Mononuclear cell (primary cell): ENCODE measurements at regions not wholly inside any gene's neighbourhood (a gene's known extent, or its start where the extent isn't known, plus 50 kb on each side); places are given as distances from the start of the nearest gene placed in this dataset.

Experiments used
- H3K27me3 ChIP-seq: 2 replicates; pipeline ENCODE4 v1.6.0; 2011; ENCODE audit warnings: low read length, control low read depth; ENCODE audit not compliant: insufficient read depth
- H3K4me1 ChIP-seq: 2 replicates; pipeline ENCODE4 v1.5.1; 2011; ENCODE audit warnings: mild to moderate bottlenecking, low read length, control low read depth; ENCODE audit not compliant: insufficient read depth
- H3K4me3 ChIP-seq: 2 replicates; pipeline ENCODE4 v1.5.1; 2011; ENCODE audit warnings: mild to moderate bottlenecking, low read length, moderate library complexity
- H3K9me3 ChIP-seq: 2 replicates; pipeline ENCODE4 v1.5.1; 2011; ENCODE audit warnings: low read depth, mild to moderate bottlenecking, control low read depth, low read length

DNA sequence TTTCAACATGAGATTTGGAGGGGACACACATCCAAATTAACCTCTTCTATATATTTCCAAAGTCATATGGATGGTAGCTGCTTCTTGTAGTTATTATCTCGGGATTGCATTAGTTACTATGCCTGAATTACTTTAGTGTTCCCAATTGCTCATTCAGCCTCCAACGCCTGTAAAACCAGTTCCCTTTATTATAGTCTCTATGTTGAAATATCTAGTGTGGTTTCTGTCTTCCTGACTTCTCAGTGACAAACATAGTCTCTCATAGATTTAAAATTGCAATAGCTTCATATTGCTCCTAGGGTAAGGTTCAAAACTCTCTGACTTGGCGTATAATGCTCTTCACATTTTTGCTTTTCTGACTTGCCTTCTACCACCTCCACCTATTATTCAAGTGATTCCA is 366.4 kb downstream of the CASP12 start:
- no peaks in the 10 kb centered on the region for H3K27me3 ChIP-seq
- H3K9me3 ChIP-seq: no peaks in the 10 kb centered on the region

DNA sequence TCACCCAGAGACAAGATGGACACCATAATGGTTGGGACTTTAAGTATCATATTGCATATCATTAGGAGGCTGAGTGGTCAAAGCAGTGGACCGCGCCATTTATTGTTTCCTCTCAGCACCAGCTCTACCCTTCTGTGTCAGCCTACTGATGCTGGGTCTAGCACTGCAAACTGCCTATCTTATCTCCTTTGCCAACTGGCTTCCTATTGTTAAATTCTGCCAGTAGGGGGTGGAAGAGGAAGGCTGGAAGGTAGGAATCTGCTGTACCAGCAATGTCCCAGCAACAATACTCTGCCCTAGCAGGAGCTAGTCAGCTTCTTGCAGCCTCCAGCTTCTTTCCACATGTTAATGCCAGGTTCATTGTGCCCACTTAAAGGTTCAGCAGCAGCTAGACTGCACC is 367.1 kb upstream of the PDGFD start:
- peaks cover 5% of the 10 kb centered on the region for H3K4me1 ChIP-seq
- H3K27me3 ChIP-seq: no peaks in the 10 kb centered on the region
- H3K9me3 ChIP-seq: no peaks in the 10 kb centered on the region
- H3K4me3 ChIP-seq: no peak overlapping the region

More for the DNA sequence above, 366.4 kb downstream of the CASP12 start:
- no peak overlapping the region for H3K4me3 ChIP-seq
- H3K4me1 ChIP-seq: peaks cover 5% of the 10 kb centered on the region

DNA sequence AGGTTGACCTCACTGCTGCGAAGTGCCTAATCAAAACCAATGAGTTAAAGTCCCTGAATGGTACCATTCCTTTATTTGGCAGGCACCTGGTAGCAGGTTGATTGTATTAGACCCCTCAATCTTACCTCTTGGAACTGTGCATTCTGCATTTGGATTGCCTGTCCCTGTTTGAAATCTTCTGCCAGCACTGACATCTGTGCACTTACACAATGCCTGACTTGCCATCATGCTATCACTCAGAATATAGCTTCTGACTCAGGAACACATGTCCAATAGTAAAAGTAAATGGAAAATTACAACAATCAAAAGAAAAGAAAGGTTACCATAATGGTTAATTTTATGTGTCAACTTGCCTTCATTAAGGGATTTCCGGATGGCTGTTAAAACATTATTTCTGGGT is 366.0 kb upstream of the PDGFD start:
- no peaks in the 10 kb centered on the region for H3K9me3 ChIP-seq
- H3K27me3 ChIP-seq: no peaks in the 10 kb centered on the region
- peaks cover 5% of the 10 kb centered on the region for H3K4me1 ChIP-seq
- H3K4me3 ChIP-seq: no peak overlapping the region

DNA sequence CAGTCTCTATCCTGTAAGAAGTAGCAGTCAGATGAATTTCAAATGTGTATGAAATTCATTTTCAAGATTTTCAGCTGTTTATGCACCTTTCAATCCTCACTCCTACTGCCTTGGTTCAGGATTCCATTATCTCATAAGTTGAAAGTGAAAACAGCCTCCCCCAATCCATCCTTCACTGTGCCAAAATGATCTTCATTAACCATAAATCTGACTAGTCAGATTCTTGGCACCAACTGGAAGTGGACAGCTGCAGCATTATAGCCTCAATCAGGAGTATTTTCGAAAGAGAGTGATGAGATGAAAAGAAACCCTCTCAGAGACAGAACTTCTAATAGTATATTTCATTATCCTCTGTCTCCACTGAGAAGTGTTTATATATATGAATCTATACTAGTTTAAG is 365.3 kb upstream of the PDGFD start:
- Histone ChIP-seq H3K27me3 (no peaks in the 10 kb centered on the region), H3K4me1 (peaks cover 5% of the 10 kb centered on the region), H3K4me3 (no peak overlapping the region), H3K9me3 (no peaks in the 10 kb centered on the region)

DNA sequence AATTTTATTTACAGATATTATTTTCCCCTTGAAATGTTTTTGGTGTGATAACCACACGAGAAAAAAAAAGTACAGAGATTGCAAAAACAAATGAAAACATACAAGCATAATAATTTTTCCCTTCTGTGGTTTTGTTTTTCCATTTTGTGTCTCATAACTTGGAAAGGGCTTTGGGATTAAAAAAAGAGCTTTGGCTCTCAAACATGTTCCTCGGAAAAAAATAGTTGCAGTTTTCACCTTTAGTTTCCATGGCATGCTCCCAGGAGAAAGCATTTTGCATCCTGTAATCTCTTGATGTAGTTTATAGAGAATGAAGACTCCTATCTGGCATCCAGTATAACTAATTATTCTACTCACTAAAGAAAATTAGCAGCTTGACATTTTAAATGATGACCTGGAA is 362.1 kb upstream of the PDGFD start:
- H3K4me3 ChIP-seq: no peak overlapping the region
- H3K27me3 ChIP-seq: no peaks in the 10 kb centered on the region
- no peaks in the 10 kb centered on the region for H3K4me1 ChIP-seq
- H3K9me3 ChIP-seq: no peaks in the 10 kb centered on the region

DNA sequence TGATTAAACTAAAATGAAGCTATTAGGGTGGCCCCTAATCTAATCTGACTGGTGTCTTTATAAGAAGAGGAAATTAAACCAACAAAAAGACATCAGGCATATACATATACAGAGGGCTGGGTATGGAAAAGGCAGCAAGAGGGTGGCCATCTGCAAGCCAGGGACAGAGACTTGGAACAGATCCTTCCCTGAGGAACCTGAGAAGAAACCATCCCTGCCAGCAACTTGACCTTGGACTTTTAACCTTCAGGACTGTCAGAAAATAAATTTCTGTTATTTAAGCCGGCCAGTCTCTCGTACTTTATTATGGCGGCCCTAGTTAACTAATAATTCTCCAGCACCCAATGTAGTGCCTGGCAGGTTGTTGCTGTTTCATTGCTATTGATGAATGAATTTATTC is 361.5 kb upstream of the PDGFD start:
- H3K4me1 ChIP-seq: no peaks in the 10 kb centered on the region
- H3K4me3 ChIP-seq: no peak overlapping the region
- no peaks in the 10 kb centered on the region for H3K27me3 ChIP-seq
- H3K9me3 ChIP-seq: no peaks in the 10 kb centered on the region

DNA sequence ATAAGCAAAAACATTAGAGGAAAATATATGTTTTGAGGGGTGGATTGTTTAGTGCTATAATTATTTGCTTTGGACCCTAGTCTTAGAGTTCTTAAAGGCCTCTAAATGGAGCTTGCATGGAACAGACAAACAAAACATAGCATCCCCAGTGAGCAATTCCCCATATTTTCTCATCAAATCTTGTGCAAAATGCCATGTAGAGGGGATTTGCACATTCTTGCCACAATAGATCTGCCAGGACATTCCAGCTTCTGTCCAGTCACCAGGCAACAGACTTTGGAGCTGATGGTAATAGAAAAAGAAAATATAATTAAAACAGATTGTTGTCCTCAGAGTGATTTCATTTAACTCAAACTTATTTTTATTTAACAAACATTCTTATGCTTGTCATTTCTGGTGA is 360.3 kb upstream of the PDGFD start:
- no peak overlapping the region for H3K4me3 ChIP-seq
- no peaks in the 10 kb centered on the region for H3K9me3 ChIP-seq
- H3K4me1 ChIP-seq: no peaks in the 10 kb centered on the region
- no peaks in the 10 kb centered on the region for H3K27me3 ChIP-seq

DNA sequence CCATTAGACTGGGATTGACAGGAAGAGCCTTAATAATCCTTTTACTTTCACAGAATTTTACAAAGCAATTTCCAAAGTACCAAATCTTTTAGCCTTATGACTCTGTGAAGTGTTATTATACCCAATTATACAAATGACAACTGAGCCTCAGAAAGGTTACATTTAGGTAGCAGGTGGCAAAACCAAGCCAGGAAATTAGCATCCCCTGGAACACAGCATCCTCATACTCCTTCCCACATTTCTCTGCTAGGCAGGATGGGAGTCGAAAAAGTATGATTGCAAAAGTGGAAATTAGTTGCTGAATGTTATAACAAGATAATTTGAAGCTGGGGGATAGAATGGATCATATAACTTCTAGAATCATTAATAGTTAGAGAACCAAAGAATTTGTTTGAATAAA is 359.7 kb upstream of the PDGFD start:
- H3K4me1 ChIP-seq: no peaks in the 10 kb centered on the region
- no peak overlapping the region for H3K4me3 ChIP-seq
- H3K9me3 ChIP-seq: no peaks in the 10 kb centered on the region
- no peaks in the 10 kb centered on the region for H3K27me3 ChIP-seq

DNA sequence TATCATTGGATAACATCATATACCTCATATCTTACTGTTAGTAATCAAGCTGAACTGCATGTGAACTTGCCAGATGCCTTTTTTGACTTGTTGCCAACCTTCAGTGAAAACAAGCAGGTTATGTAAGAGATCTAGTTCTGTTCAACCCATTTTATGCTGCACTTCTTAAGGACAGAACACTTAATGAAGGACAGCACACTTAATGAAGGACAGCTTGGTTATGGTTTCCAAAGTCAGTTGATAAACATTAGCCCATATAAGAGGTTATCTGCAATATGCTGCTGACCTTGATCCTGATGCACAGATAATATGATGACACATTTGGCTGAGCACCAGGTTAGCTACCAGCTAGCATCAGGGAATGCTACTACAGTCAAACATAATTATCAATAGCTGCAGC is 358.7 kb upstream of the PDGFD start:
- no peaks in the 10 kb centered on the region for H3K27me3 ChIP-seq
- H3K9me3 ChIP-seq: no peaks in the 10 kb centered on the region
- no peak overlapping the region for H3K4me3 ChIP-seq
- no peaks in the 10 kb centered on the region for H3K4me1 ChIP-seq

DNA sequence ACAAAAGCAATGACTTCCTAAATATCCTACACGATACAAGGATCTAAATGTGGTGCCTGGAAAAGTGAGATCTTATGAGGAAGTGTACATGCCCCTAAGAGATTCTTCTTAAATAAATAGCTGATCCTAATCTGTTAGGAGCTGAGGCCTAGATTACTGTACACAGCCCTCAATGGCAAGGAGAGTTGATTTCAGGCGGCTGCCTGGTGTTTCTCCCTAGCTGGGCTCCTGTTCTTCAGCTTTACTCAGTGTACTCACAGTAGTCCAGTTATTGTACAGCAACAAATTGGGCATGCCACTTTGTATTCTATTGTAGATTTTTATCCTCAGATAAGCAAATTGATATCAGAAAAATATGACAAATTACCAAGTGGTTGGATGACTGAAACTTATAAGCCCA is 358.2 kb upstream of the PDGFD start:
- no peaks in the 10 kb centered on the region for H3K27me3 ChIP-seq
- no peaks in the 10 kb centered on the region for H3K9me3 ChIP-seq
- no peaks in the 10 kb centered on the region for H3K4me1 ChIP-seq
- no peak overlapping the region for H3K4me3 ChIP-seq

DNA sequence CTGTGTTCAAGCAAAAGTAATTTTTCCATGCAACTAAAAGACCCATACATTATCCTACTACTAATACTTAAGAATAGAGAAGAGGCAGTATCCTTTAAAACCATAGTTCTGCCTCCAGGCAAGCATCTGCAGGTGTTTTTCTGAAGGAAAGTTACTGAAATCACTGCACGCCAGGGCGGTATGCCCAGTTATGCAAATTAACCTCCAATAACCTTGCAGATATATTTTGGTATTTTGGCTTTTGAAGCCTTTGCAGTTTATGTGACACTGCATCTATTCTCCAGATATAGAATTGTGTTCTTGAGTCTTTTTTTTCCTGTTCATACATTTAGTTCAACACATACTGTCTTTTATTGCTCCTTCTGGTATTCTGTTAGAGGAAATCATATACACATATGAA is 346.2 kb upstream of the PDGFD start:
- H3K27me3 ChIP-seq: no peaks in the 10 kb centered on the region
- H3K9me3 ChIP-seq: no peaks in the 10 kb centered on the region
- no peaks in the 10 kb centered on the region for H3K4me1 ChIP-seq
- no peak overlapping the region for H3K4me3 ChIP-seq

DNA sequence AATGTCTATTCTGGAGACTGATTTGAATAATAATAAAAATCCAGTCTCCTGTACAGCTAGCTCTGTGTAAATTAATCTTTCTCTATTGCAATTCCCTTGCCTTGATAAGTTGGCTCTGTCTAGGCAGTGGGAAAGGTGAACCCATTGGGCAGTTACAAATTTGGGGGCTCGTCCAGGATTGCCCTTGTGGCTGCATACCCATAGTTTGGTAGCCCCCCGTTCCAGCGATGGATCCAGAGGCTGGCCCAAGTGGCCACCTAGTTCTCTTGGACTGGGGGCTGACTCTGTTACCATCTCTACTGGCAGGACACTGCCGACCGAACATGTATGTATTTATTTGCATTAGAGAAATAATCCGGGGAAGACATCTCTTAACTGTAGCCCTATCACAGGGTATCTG is 326.2 kb upstream of the PDGFD start:
- Histone ChIP-seq H3K9me3 (peaks cover 28% of the 10 kb centered on the region), H3K27me3 (no peaks in the 10 kb centered on the region), H3K4me1 (no peaks in the 10 kb centered on the region), H3K4me3 (no peak overlapping the region)

DNA sequence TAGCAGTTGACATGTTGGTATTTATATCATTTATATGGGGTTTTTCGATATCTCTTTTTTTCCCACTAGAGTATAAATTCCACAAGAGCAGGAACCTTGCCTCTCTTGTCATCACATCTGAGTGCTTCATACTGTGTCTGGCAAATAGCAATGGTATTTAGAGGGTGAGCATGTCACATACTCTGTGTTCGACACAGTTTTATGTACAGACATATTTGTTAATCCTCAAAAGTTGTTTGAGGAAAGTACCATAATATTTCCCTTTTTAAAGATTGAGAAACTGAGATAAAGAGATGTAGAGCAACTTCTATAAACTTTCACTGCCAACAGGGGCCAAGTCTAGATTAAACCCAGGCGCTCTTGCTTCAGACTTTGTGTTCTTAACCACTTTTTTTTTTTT is 324.6 kb upstream of the PDGFD start:
- H3K4me3 ChIP-seq: no peak overlapping the region
- no peaks in the 10 kb centered on the region for H3K4me1 ChIP-seq
- H3K9me3 ChIP-seq: peaks cover 28% of the 10 kb centered on the region
- no peaks in the 10 kb centered on the region for H3K27me3 ChIP-seq

DNA sequence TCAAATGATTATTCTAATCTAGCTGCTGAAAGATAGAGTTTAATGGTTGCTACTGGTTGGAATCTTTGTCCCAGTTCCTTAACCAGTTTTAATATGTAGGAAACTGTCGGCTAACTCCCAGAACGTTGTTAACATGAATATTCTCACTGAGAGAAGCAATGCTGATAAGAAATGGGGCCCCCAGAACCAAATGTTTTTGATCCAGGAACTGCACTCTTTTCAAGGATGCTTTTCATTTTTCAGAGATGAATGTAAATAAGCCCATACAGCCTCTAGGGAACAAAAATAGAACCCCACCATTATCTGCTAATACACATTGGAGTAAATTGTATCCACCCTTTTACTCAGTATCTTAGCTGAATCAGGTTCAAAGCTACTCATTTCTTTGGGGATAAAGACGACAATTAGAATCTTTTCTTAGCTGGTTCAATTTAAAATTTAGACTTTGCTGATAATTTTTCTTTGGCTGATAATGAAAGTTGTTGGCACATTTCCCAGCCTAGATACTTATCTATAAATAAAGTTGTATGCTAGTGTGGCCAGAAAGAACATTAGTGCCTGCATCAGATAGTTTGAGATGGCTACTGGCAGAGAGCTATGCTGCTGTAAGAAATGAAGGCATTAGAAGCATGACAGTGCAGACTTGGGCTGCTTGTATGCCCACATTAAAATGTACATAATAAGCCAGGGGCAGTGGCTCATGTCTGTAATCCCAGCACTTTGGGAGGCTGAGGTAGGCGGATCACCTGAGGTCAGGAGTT is 323.3 kb upstream of the PDGFD start:
- Histone ChIP-seq H3K4me3 (no peak overlapping the region), H3K27me3 (no peaks in the 10 kb centered on the region), H3K9me3 (peaks cover 32% of the 10 kb centered on the region), H3K4me1 (no peaks in the 10 kb centered on the region)

DNA sequence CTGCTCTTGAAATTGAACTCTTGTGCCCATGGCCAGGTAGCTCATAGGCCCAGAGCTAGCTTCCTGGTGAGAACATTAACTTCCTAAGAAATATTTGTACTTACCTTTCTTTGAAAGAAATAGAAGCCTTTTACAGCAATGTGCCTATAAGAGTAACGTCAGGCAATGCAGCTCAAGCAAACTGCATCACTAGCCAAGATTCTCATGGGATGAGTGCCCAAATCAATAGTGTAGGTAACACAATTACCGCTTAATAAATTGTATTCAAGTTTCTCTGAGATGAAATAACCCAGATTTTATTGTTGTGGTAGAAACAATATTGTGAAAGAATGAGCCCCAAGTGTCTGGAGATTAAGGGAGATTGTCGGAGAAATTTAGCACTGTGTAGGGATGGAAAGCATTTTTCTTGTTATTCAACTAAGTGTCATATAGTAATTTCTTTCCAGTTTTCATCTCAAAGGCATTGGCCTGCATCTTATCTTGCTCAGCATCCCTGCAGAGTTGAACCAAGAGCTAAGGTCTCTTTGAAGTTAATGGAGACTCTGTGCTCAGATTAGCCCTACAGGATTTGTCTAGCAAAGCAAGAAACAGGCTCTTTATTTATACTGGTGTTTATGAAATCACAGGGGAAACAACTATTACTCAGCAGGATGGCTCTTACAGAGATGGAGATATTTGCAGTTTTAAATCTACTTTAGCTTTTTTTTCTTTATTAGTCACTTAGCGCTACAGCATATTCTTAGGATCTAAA is 321.0 kb upstream of the PDGFD start:
- no peaks in the 10 kb centered on the region for H3K4me1 ChIP-seq
- H3K27me3 ChIP-seq: no peaks in the 10 kb centered on the region
- H3K4me3 ChIP-seq: no peak overlapping the region
- peaks cover 18% of the 10 kb centered on the region for H3K9me3 ChIP-seq

DNA sequence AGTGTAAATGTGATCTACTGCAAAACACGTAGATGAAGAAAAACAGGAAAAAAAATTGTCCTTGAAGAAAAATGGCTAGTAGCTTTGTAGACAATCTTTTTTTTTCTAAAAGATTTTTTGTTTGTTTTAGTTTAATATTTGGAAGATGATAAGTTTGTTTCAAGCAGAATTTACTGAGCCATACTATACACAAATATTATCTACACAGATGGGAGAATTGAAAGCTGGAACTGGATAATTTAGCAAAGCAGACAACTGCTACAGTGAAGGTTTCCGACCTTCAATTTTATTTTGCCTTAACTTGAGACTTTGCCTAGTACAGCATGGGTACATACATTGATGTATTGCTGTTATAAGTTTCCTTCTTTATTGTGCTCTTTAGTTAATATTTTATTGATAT is 313.0 kb upstream of the PDGFD start:
- no peak overlapping the region for H3K4me3 ChIP-seq
- H3K27me3 ChIP-seq: no peaks in the 10 kb centered on the region
- no peaks in the 10 kb centered on the region for H3K4me1 ChIP-seq
- H3K9me3 ChIP-seq: peaks cover under 1% of the 10 kb centered on the region
